IMR-90 (cell line): ENCODE measurements at regions not wholly inside any gene's neighbourhood (a gene's known extent, or its start where the extent isn't known, plus 50 kb on each side); places are given as distances from the start of the nearest gene placed in this dataset.

Source experiments
- ATAC-seq: fragments of 200-7000 bp; cut with Tn5 transposase; 2 replicates; pipeline ENCODE4 v1.9.1; 2020; ENCODE audit warnings: low read depth, mild to moderate bottlenecking, moderate library complexity
- BruUV-seq: library from RNA; stranded (reverse); fragments of 400-500 nt; replicated peaks from 2 replicates; lab custom pipeline; 2021; lab: Mats Ljungman, UMichigan
- CTCF ChIA-PET: fragments of 300-600 bp; formaldehyde crosslinking; extraction: SDS; loops from one replicate; lab custom pipeline; 2021; ENCODE audit warnings: antibody characterized with exemption; lab: Yijun Ruan, JAX
- POLR2A ChIA-PET: fragments of 300-600 bp; sonication (Branson Sonifier 250); formaldehyde crosslinking; loops from one replicate; lab custom pipeline; 2022; ENCODE audit warnings: antibody characterized with exemption; ENCODE audit not compliant: unreplicated experiment; lab: Charles Lee
- DNase-seq: peaks from one replicate; pipeline ENCODE4 v3.0.0; 2013
- H2AFZ ChIP-seq: replicated peaks from 2 replicates; pipeline ENCODE3; 2013; ENCODE audit warnings: low read length, mild to moderate bottlenecking; ENCODE audit not compliant: poor library complexity
- H2AK5ac ChIP-seq: 2 replicates; pipeline ENCODE4 v1.6.1; 2013; ENCODE audit warnings: low read depth, low read length, inconsistent platforms
- H2AK9ac ChIP-seq: replicated peaks from 2 replicates; pipeline ENCODE3; 2013; ENCODE audit warnings: mild to moderate bottlenecking, low read depth, low read length, moderate library complexity; ENCODE audit not compliant: poor library complexity
- H2BK120ac ChIP-seq: 2 replicates; pipeline ENCODE4 v1.6.1; 2013; ENCODE audit warnings: low read depth, low read length, inconsistent platforms
- H2BK15ac ChIP-seq: 3 replicates; pipeline ENCODE4 v1.6.1; 2013; ENCODE audit warnings: low read depth, low read length, inconsistent platforms
- H2BK20ac ChIP-seq: 2 replicates; pipeline ENCODE4 v1.6.1; 2013; ENCODE audit warnings: low read depth, mild to moderate bottlenecking, inconsistent platforms, low read length, moderate library complexity
- H2BK5ac ChIP-seq: 2 replicates; pipeline ENCODE4 v1.6.1; 2013; ENCODE audit warnings: mild to moderate bottlenecking, low read depth, low read length, inconsistent platforms; ENCODE audit not compliant: poor library complexity, severe bottlenecking
- H3K14ac ChIP-seq: replicated peaks from 2 replicates; pipeline ENCODE4 v1.6.1; 2013; ENCODE audit warnings: low read depth, low read length, inconsistent platforms
- H3K18ac ChIP-seq: 2 replicates; pipeline ENCODE4 v1.6.1; 2013; ENCODE audit warnings: low read depth, low read length, control low read depth
- H3K23ac ChIP-seq: 2 replicates; pipeline ENCODE4 v1.6.1; 2013; ENCODE audit warnings: low read depth, low read length, inconsistent platforms
- H3K27ac ChIP-seq: 2 replicates; pipeline ENCODE4 v1.5.1; 2013; ENCODE audit warnings: mild to moderate bottlenecking, control low read depth, low read length; ENCODE audit not compliant: insufficient read depth
- H3K27me3 ChIP-seq: 2 replicates; pipeline ENCODE4 v1.6.1; 2013; ENCODE audit warnings: low read length; ENCODE audit not compliant: control insufficient read depth, insufficient read depth
- H3K36me3 ChIP-seq: 2 replicates; pipeline ENCODE4 v1.6.1; 2013; ENCODE audit warnings: low read length, mixed read lengths; ENCODE audit not compliant: control insufficient read depth, insufficient read depth
- H3K4ac ChIP-seq: 2 replicates; pipeline ENCODE4 v1.6.1; 2013; ENCODE audit warnings: low read depth, low read length, inconsistent platforms
- H3K4me1 ChIP-seq: 2 replicates; pipeline ENCODE4 v1.6.1; 2013; ENCODE audit warnings: low read length, mixed read lengths; ENCODE audit not compliant: control insufficient read depth, insufficient read depth
- H3K4me2 ChIP-seq: 2 replicates; pipeline ENCODE4 v1.6.1; 2013; ENCODE audit warnings: low read depth, mild to moderate bottlenecking, control low read depth, low read length, moderate library complexity
- H3K4me3 ChIP-seq: 2 replicates; pipeline ENCODE4 v1.5.1; 2013; ENCODE audit warnings: low read depth, mild to moderate bottlenecking, control low read depth, low read length, moderate library complexity; ENCODE audit not compliant: insufficient read depth
- H3K56ac ChIP-seq: 2 replicates; pipeline ENCODE4 v1.6.1; 2013; ENCODE audit warnings: low read length, inconsistent platforms; ENCODE audit not compliant: insufficient read depth; ENCODE audit errors: extremely low read depth
- H3K79me1 ChIP-seq, 2 experiments: 2 replicates each; pipeline ENCODE4 v1.6.1; 2013; ENCODE audit warnings: low read length in 2 of 2, inconsistent platforms in 1 of 2, low read depth in 1 of 2
- H3K9ac ChIP-seq: 2 replicates; pipeline ENCODE4 v1.6.1; 2013; ENCODE audit warnings: low read depth, low read length, control low read depth
- H3K9me1 ChIP-seq: 2 replicates; pipeline ENCODE4 v1.6.1; 2013; ENCODE audit warnings: low read length, inconsistent platforms; ENCODE audit not compliant: insufficient read depth
- H3K9me3 ChIP-seq: 2 replicates; pipeline ENCODE4 v1.6.1; 2013; ENCODE audit warnings: low read length; ENCODE audit not compliant: control insufficient read depth, insufficient read depth
- H4K20me1 ChIP-seq: 2 replicates; pipeline ENCODE4 v1.6.1; 2013; ENCODE audit warnings: low read length, inconsistent platforms; ENCODE audit not compliant: insufficient read depth
- H4K5ac ChIP-seq: 2 replicates; pipeline ENCODE4 v1.6.1; 2013; ENCODE audit warnings: mild to moderate bottlenecking, low read depth, low read length, control low read depth
- H4K8ac ChIP-seq, 2 experiments: 2 replicates each; pipeline ENCODE4 v1.6.1; 2013; ENCODE audit warnings: low read depth in 2 of 2, low read length in 2 of 2, control low read depth in 1 of 2, inconsistent platforms in 1 of 2
- H4K91ac ChIP-seq: 2 replicates; pipeline ENCODE4 v1.6.1; 2013; ENCODE audit warnings: low read depth, low read length, inconsistent platforms; ENCODE audit not compliant: insufficient read depth
- BHLHE40 ChIP-seq: fragments of 150-350 bp; IDR thresholded peaks from 2 replicates; pipeline ENCODE4 v1.6.1; 2016; ENCODE audit warnings: mild to moderate bottlenecking, low read depth, low read length
- CEBPB ChIP-seq: IDR thresholded peaks from 2 replicates; pipeline ENCODE4 v1.6.1; 2012; ENCODE audit warnings: low read depth, low read length, improper control_type of control experiment
- CHD1 ChIP-seq: IDR thresholded peaks from 2 replicates; pipeline ENCODE4 v1.6.1; 2012; ENCODE audit warnings: low read depth, low read length, improper control_type of control experiment
- ELK1 ChIP-seq: fragments of 150-350 bp; IDR thresholded peaks from 2 replicates; pipeline ENCODE4 v1.6.1; 2016; ENCODE audit warnings: low read depth, mild to moderate bottlenecking, low read length, moderate library complexity, borderline replicate concordance
- FOS ChIP-seq: fragments of 150-350 bp; IDR thresholded peaks from 2 replicates; pipeline ENCODE4 v1.6.1; 2016; ENCODE audit warnings: low read depth, low read length
- MAFK ChIP-seq: IDR thresholded peaks from 2 replicates; pipeline ENCODE4 v1.6.1; 2012; ENCODE audit warnings: low read depth, low read length, improper control_type of control experiment
- MAZ ChIP-seq: IDR thresholded peaks from 2 replicates; pipeline ENCODE4 v1.6.1; 2012; ENCODE audit warnings: low read depth, mild to moderate bottlenecking, low read length, improper control_type of control experiment, moderate library complexity, borderline replicate concordance
- MXI1 ChIP-seq: IDR thresholded peaks from 2 replicates; pipeline ENCODE4 v1.6.1; 2012; ENCODE audit warnings: low read depth, mild to moderate bottlenecking, low read length, moderate library complexity, borderline replicate concordance
- NFE2L2 ChIP-seq: fragments of 150-350 bp; IDR thresholded peaks from 2 replicates; pipeline ENCODE4 v1.6.1; 2016; ENCODE audit warnings: low read depth, mild to moderate bottlenecking, low read length
- POLR2A ChIP-seq: IDR thresholded peaks from 2 replicates; pipeline ENCODE4 v1.6.1; 2012; ENCODE audit warnings: mild to moderate bottlenecking, low read depth, low read length
- RAD21 ChIP-seq: IDR thresholded peaks from 2 replicates; pipeline ENCODE4 v1.6.1; 2012; ENCODE audit warnings: low read length, improper control_type of control experiment
- RCOR1 ChIP-seq: IDR thresholded peaks from 2 replicates; pipeline ENCODE4 v1.6.1; 2012; ENCODE audit warnings: mild to moderate bottlenecking, low read length, improper control_type of control experiment; ENCODE audit not compliant: insufficient replicate concordance
- RFX5 ChIP-seq: IDR thresholded peaks from 2 replicates; pipeline ENCODE4 v1.8.0; 2012; ENCODE audit warnings: low read depth, mild to moderate bottlenecking, low read length, moderate library complexity
- SMC3 ChIP-seq: fragments of 150-350 bp; IDR thresholded peaks from 2 replicates; pipeline ENCODE4 v1.6.1; 2016; ENCODE audit warnings: low read depth, mild to moderate bottlenecking, antibody characterized with exemption, low read length, moderate library complexity
- USF2 ChIP-seq: fragments of 150-350 bp; IDR thresholded peaks from 2 replicates; pipeline ENCODE4 v1.6.1; 2017; ENCODE audit warnings: mild to moderate bottlenecking, antibody characterized with exemption, low read length, low read depth
- dilution Hi-C: fragments of 300-500 bp; cut with HindIII; formaldehyde crosslinking; loops from one replicate; pipeline ENCODE4 v1.14.3; 2018; ENCODE audit warnings: low sequenced_read_pairs; ENCODE audit not compliant: unreplicated experiment
- in situ Hi-C: fragments of 300-500 bp; cut with MboI; formaldehyde crosslinking; loops from 3 replicates; pipeline ENCODE4 v1.14.3; 2019; ENCODE audit warnings: low sequenced_read_pairs, inconsistent platforms, mixed read lengths
- intact Hi-C: fragments of 100-400 bp; cut with micrococcal nuclease; formaldehyde crosslinking; loops from 2 replicates; pipeline ENCODE4 v1.10.0; 2022
- TF ChIP-seq, protein P1 (sequence below): conservative IDR thresholded peaks from 2 replicates; pipeline ENCODE4 v1.5.1; 2012; ENCODE audit warnings: mild to moderate bottlenecking, low read depth, low read length, improper control_type of control experiment

DNA sequence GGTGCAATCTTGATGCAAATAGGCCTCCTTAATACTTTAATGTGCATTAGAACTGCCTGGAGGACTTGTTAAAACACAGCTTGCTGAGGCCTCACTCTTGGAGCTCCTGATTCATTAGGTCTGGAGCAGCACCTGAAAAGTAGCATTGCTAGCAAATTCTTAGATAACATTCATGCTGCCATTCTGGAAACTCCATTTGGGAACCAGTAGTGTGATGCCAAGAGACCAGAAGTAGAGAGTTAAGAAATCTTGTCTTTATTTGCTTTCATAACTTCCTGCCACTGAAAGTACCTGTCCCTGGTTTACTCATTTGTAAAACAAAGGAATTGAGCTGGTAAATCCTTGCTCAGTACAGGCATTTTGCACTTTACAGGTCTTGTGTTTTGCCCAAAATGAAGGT is 72.0 kb downstream of the RAP2B start:
- Histone ChIP-seq H2BK120ac (peak overlapping the region; percentile 70), H3K36me3 (no peaks in the 10 kb centered on the region), H2BK15ac (peak overlapping the region; percentile 16; the same call in 2 of the 3 replicates), H3K4me1 (peaks cover 5% of the 10 kb centered on the region), H3K9me1 (peaks cover 3% of the 10 kb centered on the region; the same call in 1 of the 2 replicates), H3K4ac (peak overlapping the region; percentile 81), H3K4me2 (no peak overlapping the region), H3K14ac (peak overlapping the region; percentile 3; the same call in 1 of the 2 replicates), H2AK5ac (peak overlapping the region; percentile 46; the same call in 1 of the 2 replicates), H3K9ac (no peak overlapping the region), H3K79me1 (no peaks in the 10 kb centered on the region; a peak in 1 of 4 replicates), H3K56ac (no peak overlapping the region), H3K18ac (peak overlapping the region; percentile 59; the same call in 1 of the 2 replicates), H3K4me3 (no peak overlapping the region), H2BK20ac (peak overlapping the region; percentile 85), H4K5ac (no peak overlapping the region; the same call in 1 of the 2 replicates), H2AK9ac (peak overlapping the region; percentile 70), H2BK5ac (no peak overlapping the region), H4K91ac (peak overlapping the region; percentile 57; the same call in 1 of the 2 replicates), H3K27ac (no peak overlapping the region; the same call in 1 of the 2 replicates), H3K27me3 (no peaks in the 10 kb centered on the region), H2AFZ (no peak overlapping the region), H4K20me1 (no peaks in the 10 kb centered on the region), H3K23ac (no peak overlapping the region), H3K9me3 (no peaks in the 10 kb centered on the region), H4K8ac (peak overlapping the region; percentile 10 to 75; a peak in 2 of 4 replicates)
- ATAC-seq (no peak), DNase-seq (no peak)
- POLR2A ChIA-PET, result no interaction called here
- TF ChIP-seq RFX5 (no peak), USF2 (no peak), NFE2L2 (no peak), CEBPB (no peak), ELK1 (no peak), MXI1 (no peak), POLR2A (no peak), RCOR1 (no peak), MAZ (no peak), FOS (no peak), CHD1 (no peak), BHLHE40 (no peak), RAD21 (no peak), MAFK (no peak), SMC3 (no peak)
- TF ChIP-seq, protein P1, sequence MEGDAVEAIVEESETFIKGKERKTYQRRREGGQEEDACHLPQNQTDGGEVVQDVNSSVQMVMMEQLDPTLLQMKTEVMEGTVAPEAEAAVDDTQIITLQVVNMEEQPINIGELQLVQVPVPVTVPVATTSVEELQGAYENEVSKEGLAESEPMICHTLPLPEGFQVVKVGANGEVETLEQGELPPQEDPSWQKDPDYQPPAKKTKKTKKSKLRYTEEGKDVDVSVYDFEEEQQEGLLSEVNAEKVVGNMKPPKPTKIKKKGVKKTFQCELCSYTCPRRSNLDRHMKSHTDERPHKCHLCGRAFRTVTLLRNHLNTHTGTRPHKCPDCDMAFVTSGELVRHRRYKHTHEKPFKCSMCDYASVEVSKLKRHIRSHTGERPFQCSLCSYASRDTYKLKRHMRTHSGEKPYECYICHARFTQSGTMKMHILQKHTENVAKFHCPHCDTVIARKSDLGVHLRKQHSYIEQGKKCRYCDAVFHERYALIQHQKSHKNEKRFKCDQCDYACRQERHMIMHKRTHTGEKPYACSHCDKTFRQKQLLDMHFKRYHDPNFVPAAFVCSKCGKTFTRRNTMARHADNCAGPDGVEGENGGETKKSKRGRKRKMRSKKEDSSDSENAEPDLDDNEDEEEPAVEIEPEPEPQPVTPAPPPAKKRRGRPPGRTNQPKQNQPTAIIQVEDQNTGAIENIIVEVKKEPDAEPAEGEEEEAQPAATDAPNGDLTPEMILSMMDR, result no peak
- intact Hi-C loops, result no loop called here
- dilution Hi-C loops, result no loop called here
- no TSS peak for BruUV-seq
- CTCF ChIA-PET, result interaction anchor here (0.6 to 1.1 kb wide), 2 partner anchors 11 to 51 kb away, joined by 3 read pairs; no protein-coding TSS in a partner anchor
- in situ Hi-C loops, result no loop called here
